Kidney epithelial cell (primary cell): ENCODE measurements at regions not wholly inside any gene's neighbourhood (a gene's known extent, or its start where the extent isn't known, plus 50 kb on each side); places are given as distances from the start of the nearest gene placed in this dataset.

Source experiments
- DNase-seq: peaks from one replicate; pipeline ENCODE4 v3.0.0-alpha.2; 2010; ENCODE audit warnings: low read depth
- H3K27me3 ChIP-seq: 2 replicates; pipeline ENCODE4 v1.6.0; 2011; ENCODE audit warnings: low read length; ENCODE audit not compliant: control insufficient read depth, insufficient read depth
- H3K36me3 ChIP-seq: 2 replicates; pipeline ENCODE4 v1.5.1; 2011; ENCODE audit warnings: low read length; ENCODE audit not compliant: control insufficient read depth, insufficient read depth
- H3K4me3 ChIP-seq: 2 replicates; pipeline ENCODE4 v1.5.1; 2011; ENCODE audit warnings: low read depth, mild to moderate bottlenecking, control low read depth, low read length
- CTCF ChIP-seq: IDR thresholded peaks from 2 replicates; pipeline ENCODE4 v1.5.1; 2011; ENCODE audit warnings: mild to moderate bottlenecking, moderate library complexity, low read length, control low read depth, inconsistent platforms; ENCODE audit not compliant: insufficient read depth, poor library complexity, severe bottlenecking

- Histone ChIP-seq H3K4me3 (no peak overlapping the region), H3K36me3 (no peaks in the 10 kb centered on the region), H3K27me3 (no peaks in the 10 kb centered on the region)
- DNase-seq, result no peak
- no peak for TF ChIP-seq CTCF
These were observed 57.3 kb upstream of the DMRT1 start for GRCh38 chr9:784202-784601.

- no peak for TF ChIP-seq CTCF
- Histone ChIP-seq H3K4me3 (no peak overlapping the region), H3K27me3 (no peaks in the 10 kb centered on the region), H3K36me3 (no peaks in the 10 kb centered on the region)
- no peak for DNase-seq
These were observed 56.6 kb upstream of the DMRT1 start for GRCh38 chr9:784916-785315.

GRCh38 chr9:785997-786396 is 55.5 kb upstream of the DMRT1 start:
- H3K27me3 ChIP-seq, result no peaks in the 10 kb centered on the region
- TF ChIP-seq CTCF, result no peak
- DNase-seq, result no peak
- no peaks in the 10 kb centered on the region for H3K36me3 ChIP-seq
- H3K4me3 ChIP-seq, result no peak overlapping the region

GRCh38 chr9:786405-786804 is 55.1 kb upstream of the DMRT1 start:
- Histone ChIP-seq H3K4me3 (no peak overlapping the region), H3K36me3 (no peaks in the 10 kb centered on the region), H3K27me3 (no peaks in the 10 kb centered on the region)
- TF ChIP-seq CTCF, result no peak
- no peak for DNase-seq

GRCh38 chr9:788777-789176 is 52.7 kb upstream of the DMRT1 start:
- no peak overlapping the region for H3K4me3 ChIP-seq
- no peaks in the 10 kb centered on the region for H3K27me3 ChIP-seq
- H3K36me3 ChIP-seq, result no peaks in the 10 kb centered on the region
- TF ChIP-seq CTCF, result no peak
- DNase-seq, result no peak
